PC-9 (cell line): ENCODE measurements at regions not wholly inside any gene's neighbourhood (a gene's known extent, or its start where the extent isn't known, plus 50 kb on each side); places are given as distances from the start of the nearest gene placed in this dataset.

ENCODE experiments used
- EZH2 ChIP-seq: fragments of 200-600 bp; sonication (generic); IDR thresholded peaks from 2 replicates; pipeline ENCODE4 v1.8.0; 2017; ENCODE audit warnings: antibody characterized with exemption, low read depth
- TF ChIP-seq, protein P1 (sequence below): fragments of 200-600 bp; sonication (generic); conservative IDR thresholded peaks from 2 replicates; pipeline ENCODE4 v1.6.1; 2017; ENCODE audit warnings: mixed run types, antibody characterized with exemption, mild to moderate bottlenecking, moderate library complexity

DNA sequence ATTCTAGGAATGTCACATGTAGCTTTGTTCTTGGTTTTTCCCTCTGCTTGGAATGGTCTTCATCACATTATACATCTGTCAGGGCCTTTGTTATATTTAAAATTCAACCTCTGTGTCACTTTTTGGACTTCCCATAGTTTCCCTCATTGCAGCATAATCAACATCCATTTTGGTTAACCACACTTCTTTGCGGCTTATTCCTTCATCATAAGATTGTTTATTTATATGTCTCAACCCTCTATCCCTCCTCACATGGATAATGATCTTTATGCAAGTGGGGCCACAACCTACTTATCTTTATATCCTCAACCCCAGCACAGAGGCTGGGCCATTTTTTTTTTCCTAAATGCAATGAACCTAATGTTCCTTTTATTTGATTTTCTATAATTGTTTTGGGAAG lies 260.0 kb upstream of the THBS1 start:
- TF ChIP-seq, protein P1, sequence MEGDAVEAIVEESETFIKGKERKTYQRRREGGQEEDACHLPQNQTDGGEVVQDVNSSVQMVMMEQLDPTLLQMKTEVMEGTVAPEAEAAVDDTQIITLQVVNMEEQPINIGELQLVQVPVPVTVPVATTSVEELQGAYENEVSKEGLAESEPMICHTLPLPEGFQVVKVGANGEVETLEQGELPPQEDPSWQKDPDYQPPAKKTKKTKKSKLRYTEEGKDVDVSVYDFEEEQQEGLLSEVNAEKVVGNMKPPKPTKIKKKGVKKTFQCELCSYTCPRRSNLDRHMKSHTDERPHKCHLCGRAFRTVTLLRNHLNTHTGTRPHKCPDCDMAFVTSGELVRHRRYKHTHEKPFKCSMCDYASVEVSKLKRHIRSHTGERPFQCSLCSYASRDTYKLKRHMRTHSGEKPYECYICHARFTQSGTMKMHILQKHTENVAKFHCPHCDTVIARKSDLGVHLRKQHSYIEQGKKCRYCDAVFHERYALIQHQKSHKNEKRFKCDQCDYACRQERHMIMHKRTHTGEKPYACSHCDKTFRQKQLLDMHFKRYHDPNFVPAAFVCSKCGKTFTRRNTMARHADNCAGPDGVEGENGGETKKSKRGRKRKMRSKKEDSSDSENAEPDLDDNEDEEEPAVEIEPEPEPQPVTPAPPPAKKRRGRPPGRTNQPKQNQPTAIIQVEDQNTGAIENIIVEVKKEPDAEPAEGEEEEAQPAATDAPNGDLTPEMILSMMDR = no peak
- no peak for TF ChIP-seq EZH2
